K562 (cell line): ENCODE measurements at regions not wholly inside any gene's neighbourhood (a gene's known extent, or its start where the extent isn't known, plus 50 kb on each side); places are given as distances from the start of the nearest gene placed in this dataset.

Experiments
- ATAC-seq: fragments of 200-7000 bp; cut with Tn5 transposase; 3 replicates; pipeline ENCODE4 v1.9.1; 2020; ENCODE audit warnings: moderate library complexity
- BruUV-seq: library from RNA; stranded (reverse); fragments of 400-500 nt; replicated peaks from 2 replicates; lab custom pipeline; 2021; lab: Mats Ljungman, UMichigan
- CTCF ChIA-PET: fragments of 300-600 bp; formaldehyde crosslinking; extraction: SDS; loops from one replicate; lab custom pipeline; 2021; ENCODE audit warnings: low intra/inter-chr PET ratio; lab: Yijun Ruan, JAX
- POLR2A ChIA-PET: fragments of 300-600, 350-650 bp; sonication (Branson Sonifier 250); formaldehyde crosslinking; extraction: SDS; loops from one replicate; lab custom pipeline; 2021; ENCODE audit warnings: antibody characterized with exemption, inconsistent platforms; lab: Yijun Ruan, JAX
- DNase-seq, 4 experiments: peaks; one replicate each; pipeline versions ENCODE4 v3.0.0 to v3.0.0-alpha.2; 2011 to 2018; ENCODE audit warnings: low spot score in 3 of 4, mixed read lengths in 3 of 4; ENCODE audit errors: extremely low read depth in 1 of 4
- FAIRE-seq: peaks from 2 replicates; lab custom pipeline; 2011; peaks lifted over from hg19 to GRCh38; lab: Jason Lieb, UNC
- H2AFZ ChIP-seq: 2 replicates; pipeline ENCODE4 v1.6.0; 2011; ENCODE audit warnings: low read depth, low read length, control low read depth, inconsistent platforms
- H3K27ac ChIP-seq: fragments of 200-600 bp; 3 replicates; pipeline ENCODE4 v1.8.0; 2011; ENCODE audit warnings: low read depth, mild to moderate bottlenecking, control low read depth, inconsistent platforms, low read length, moderate library complexity, mixed read lengths; ENCODE audit errors: extremely low read depth
- H3K27me3 ChIP-seq, 2 experiments: fragments of 300-600 bp in 1 of 2; 2 replicates in 1 of 2; 3 replicates in 1 of 2; pipeline versions ENCODE4 v1.6.0 to v1.8.0; 2011; ENCODE audit warnings: inconsistent platforms in 2 of 2, low read length in 2 of 2, mild to moderate bottlenecking in 1 of 2, mixed read lengths in 1 of 2, moderate library complexity in 1 of 2; ENCODE audit not compliant: control insufficient read depth in 2 of 2, insufficient read depth in 2 of 2
- H3K36me3 ChIP-seq: fragments of 300-600 bp; 3 replicates; pipeline ENCODE4 v1.8.0; 2011; ENCODE audit warnings: mild to moderate bottlenecking, low read length, inconsistent platforms; ENCODE audit not compliant: control insufficient read depth, insufficient read depth
- H3K4me1 ChIP-seq, 2 experiments: fragments of 200-600 bp in 1 of 2; replicated peaks in 1 of 2; 2 replicates in 1 of 2; 3 replicates in 1 of 2; pipeline versions ENCODE4 v1.5.1 to v1.8.0; 2011; ENCODE audit warnings: inconsistent platforms in 2 of 2, low read length in 2 of 2, mild to moderate bottlenecking in 1 of 2, mixed read lengths in 1 of 2, moderate library complexity in 1 of 2; ENCODE audit not compliant: control insufficient read depth in 2 of 2, insufficient read depth in 2 of 2
- H3K4me2 ChIP-seq: 2 replicates; pipeline ENCODE4 v1.6.1; 2011; ENCODE audit warnings: low read length, control low read depth, inconsistent platforms, mixed read lengths; ENCODE audit not compliant: insufficient read depth
- H3K4me3 ChIP-seq: fragments of 200-600 bp; sonication (generic), shearing (Covaris generic); 2 replicates; pipeline ENCODE4 v1.5.1; 2016; ENCODE audit warnings: control low read depth, inconsistent platforms
- H3K79me2 ChIP-seq: fragments of 200-600 bp; 3 replicates; pipeline ENCODE4 v1.8.0; 2011; ENCODE audit warnings: low read length, inconsistent platforms; ENCODE audit not compliant: control insufficient read depth, insufficient read depth
- H3K9ac ChIP-seq, 2 experiments: 2 replicates each; pipeline versions ENCODE4 v1.6.0 to v1.6.1; 2011; ENCODE audit warnings: low read depth in 2 of 2, low read length in 2 of 2, control low read depth in 1 of 2, inconsistent platforms in 1 of 2, mild to moderate bottlenecking in 1 of 2, mixed read lengths in 1 of 2; ENCODE audit not compliant: insufficient read depth in 1 of 2
- H3K9me1 ChIP-seq: one replicate; pipeline ENCODE4 v1.6.0; 2011; ENCODE audit warnings: inconsistent platforms, mild to moderate bottlenecking, low read length, moderate library complexity; ENCODE audit not compliant: control insufficient read depth, insufficient read depth
- H3K9me3 ChIP-seq: replicated peaks from 2 replicates; pipeline ENCODE4 v1.5.1; 2011; ENCODE audit warnings: low read depth, low read length, inconsistent platforms; ENCODE audit not compliant: control insufficient read depth, insufficient read depth
- H4K20me1 ChIP-seq: replicated peaks from 2 replicates; pipeline ENCODE4 v1.6.1; 2011; ENCODE audit warnings: low read length, inconsistent platforms, mixed read lengths; ENCODE audit not compliant: control insufficient read depth, insufficient read depth
- ASH1L ChIP-seq: fragments of 450-650 bp; IDR thresholded peaks from 2 replicates; pipeline ENCODE4 v1.6.1; 2018; ENCODE audit warnings: borderline replicate concordance, mild to moderate bottlenecking, low read depth; ENCODE audit not compliant: partially characterized antibody
- CBFB ChIP-seq: sonication (generic); formaldehyde crosslinking; IDR thresholded peaks from 2 replicates; pipeline ENCODE4 v1.4.0; 2020; ENCODE audit warnings: mild to moderate bottlenecking, missing genetic modification reagents
- HIVEP1 ChIP-seq: fragments of 250-450 bp; sonication (Bioruptor Pico); IDR thresholded peaks from 2 replicates; pipeline ENCODE4 v1.4.0; 2020; ENCODE audit warnings: mild to moderate bottlenecking
- MTF1 ChIP-seq: fragments of 250-450 bp; sonication (Bioruptor Pico); IDR thresholded peaks from 2 replicates; pipeline ENCODE4 v1.9.0; 2021; ENCODE audit warnings: moderate library complexity, mild to moderate bottlenecking, inconsistent platforms, borderline replicate concordance
- NFRKB ChIP-seq: fragments of 450-650 bp; IDR thresholded peaks from 2 replicates; pipeline ENCODE4 v1.6.1; 2016; ENCODE audit warnings: low read depth
- PHB2 ChIP-seq: fragments of 450-650 bp; IDR thresholded peaks from 2 replicates; pipeline ENCODE4 v1.6.1; 2017; ENCODE audit warnings: low read depth
- RFX5 ChIP-seq: IDR thresholded peaks from 2 replicates; pipeline ENCODE4 v1.6.1; 2011; ENCODE audit warnings: low read depth, mild to moderate bottlenecking, improper control_type of control experiment, low read length
- TAF9B ChIP-seq: fragments of 450-650 bp; IDR thresholded peaks from 2 replicates; pipeline ENCODE4 v1.6.1; 2018; ENCODE audit warnings: mild to moderate bottlenecking; ENCODE audit not compliant: partially characterized antibody
- TARDBP ChIP-seq: fragments of 450-650 bp; IDR thresholded peaks from 2 replicates; pipeline ENCODE4 v1.6.1; 2016
- TEAD4 ChIP-seq, 2 experiments: sonication (generic) in 1 of 2; formaldehyde crosslinking in 1 of 2; IDR thresholded peaks; 2 replicates each; pipeline versions ENCODE4 v1.6.1 to v1.8.0; 2012 to 2022; ENCODE audit warnings: borderline replicate concordance in 1 of 2, inconsistent platforms in 1 of 2, low read length in 1 of 2, mild to moderate bottlenecking in 1 of 2, missing genetic modification reagents in 1 of 2
- ZBTB2 ChIP-seq: fragments of 450-650 bp; IDR thresholded peaks from 2 replicates; pipeline ENCODE4 v1.6.1; 2016; ENCODE audit warnings: antibody characterized with exemption
- ZBTB26 ChIP-seq: fragments of 450-650 bp; formaldehyde crosslinking; IDR thresholded peaks from 2 replicates; pipeline ENCODE4 v1.4.0; 2022; ENCODE audit warnings: missing genetic modification characterization
- ZBTB33 ChIP-seq: sonication (generic); formaldehyde crosslinking; IDR thresholded peaks from 2 replicates; pipeline ENCODE4 v1.8.1; 2023; ENCODE audit warnings: mild to moderate bottlenecking, missing genetic modification reagents
- ZHX1 ChIP-seq: fragments of 150-350 bp; conservative IDR thresholded peaks from 2 replicates; pipeline ENCODE4 v1.6.1; 2014; ENCODE audit warnings: low read length
- ZNF143 ChIP-seq: sonication (generic); formaldehyde crosslinking; IDR thresholded peaks from 2 replicates; pipeline ENCODE4 v1.9.0; 2022; ENCODE audit warnings: mild to moderate bottlenecking, missing genetic modification reagents
- ZNF41 ChIP-seq: fragments of 250-450 bp; sonication (Bioruptor Pico); conservative IDR thresholded peaks from 2 replicates; pipeline ENCODE4 v1.4.0; 2020; ENCODE audit warnings: mild to moderate bottlenecking
- ZNF830 ChIP-seq: fragments of 250-450 bp; sonication (Bioruptor Pico); IDR thresholded peaks from 2 replicates; pipeline ENCODE4 v1.5.0; 2021; ENCODE audit warnings: mild to moderate bottlenecking
- WGBS: fragments of 100-300 bp; shearing (Covaris generic); methylation state at CpG from one replicate; pipeline ENCODE4 v1.1.6; 2016; ENCODE audit warnings: low coverage, mixed read lengths; ENCODE audit not compliant: insufficient coverage; ENCODE audit errors: missing lambda C conversion rate; 5-methylcytosine and 5-hydroxymethylcytosine counted together
- in situ Hi-C: fragments of 300-500 bp; cut with MboI; formaldehyde crosslinking; loops from 4 replicates; pipeline ENCODE4 v1.15.0; 2018; ENCODE audit warnings: inconsistent platforms, mixed read lengths
- intact Hi-C: fragments of 100-400 bp; cut with micrococcal nuclease; formaldehyde crosslinking; loops from 2 replicates; pipeline ENCODE4 v1.14.2; 2022

GRCh38 chr10:81439445-81439844 lies 435.5 kb upstream of the NRG3 start:
- Histone ChIP-seq H3K9me1 (no peaks in the 10 kb centered on the region), H3K27ac (no peak overlapping the region), H3K36me3 (no peaks in the 10 kb centered on the region), H3K79me2 (no peaks in the 10 kb centered on the region), H3K27me3 (no peaks in the 10 kb centered on the region), H3K4me2 (no peak overlapping the region), H3K4me3 (no peak overlapping the region), H3K4me1 (no peaks in the 10 kb centered on the region), H4K20me1 (no peaks in the 10 kb centered on the region), H3K9ac (no peak overlapping the region), H3K9me3 (no peaks in the 10 kb centered on the region), H2AFZ (no peak overlapping the region)
- ChIA-PET POLR2A (no interaction called here), CTCF (no interaction called here)
- no peak for ATAC-seq
- no peak for FAIRE-seq
- DNase-seq = no peak
- WGBS = 7% methylated on average over 2 of the region's 2 CpGs
- BruUV-seq = no TSS peak
- intact Hi-C loops (no loop called here), in situ Hi-C loops (no loop called here)
- TF ChIP-seq ZHX1 = no peak
- no peak for TF ChIP-seq ZNF41 (CRISPR knock-in tag)
- TF ChIP-seq ZNF830 (CRISPR knock-in tag) = no peak
- TF ChIP-seq CBFB (CRISPR knock-in tag) = no peak
- TF ChIP-seq ZBTB2 = no peak
- TF ChIP-seq HIVEP1 = no peak
- no peak for TF ChIP-seq TEAD4 (IDR thresholded peaks at IDR 0.05; ENCODE audit: low read length)
- TF ChIP-seq TEAD4 (CRISPR knock-in tag; IDR thresholded peaks at IDR 0.05; ENCODE audit: borderline replicate concordance) = no peak
- TF ChIP-seq ASH1L = no peak
- TF ChIP-seq ZBTB26 (CRISPR knock-in tag) = no peak
- TF ChIP-seq PHB2 = no peak
- no peak for TF ChIP-seq ZBTB33 (CRISPR knock-in tag)
- TF ChIP-seq RFX5 = no peak
- TF ChIP-seq TARDBP = no peak
- no peak for TF ChIP-seq ZNF143 (CRISPR knock-in tag)
- no peak for TF ChIP-seq TAF9B
- TF ChIP-seq NFRKB = no peak
- no peak for TF ChIP-seq MTF1 (CRISPR knock-in tag)
